Keratinocyte (primary cell): ENCODE measurements at regions not wholly inside any gene's neighbourhood (a gene's known extent, or its start where the extent isn't known, plus 50 kb on each side); places are given as distances from the start of the nearest gene placed in this dataset.

Source experiments
- DNase-seq: peaks from one replicate; pipeline ENCODE4 v3.0.0-alpha.2; 2011; ENCODE audit warnings: low read depth, missing footprints, low spot score
- FAIRE-seq: peaks from 2 replicates; lab custom pipeline; 2011; peaks lifted over from hg19 to GRCh38; lab: Jason Lieb, UNC
- H2AFZ ChIP-seq: 2 replicates; pipeline ENCODE4 v1.6.0; 2012; ENCODE audit warnings: low read length, control low read depth, inconsistent platforms; ENCODE audit not compliant: control insufficient read depth
- H3K27ac ChIP-seq: 2 replicates; pipeline ENCODE4 v1.5.1; 2011; ENCODE audit warnings: low read length; ENCODE audit not compliant: control insufficient read depth, insufficient read depth
- H3K27me3 ChIP-seq: 3 replicates; pipeline ENCODE4 v1.6.0; 2011; ENCODE audit warnings: low read length; ENCODE audit not compliant: control insufficient read depth, insufficient read depth; ENCODE audit errors: extremely low read depth
- H3K36me3 ChIP-seq, 2 experiments: 2 replicates in 1 of 2; 3 replicates in 1 of 2; pipeline ENCODE4 v1.5.1; 2011; ENCODE audit warnings: low read length in 2 of 2, mild to moderate bottlenecking in 1 of 2; ENCODE audit not compliant: control insufficient read depth in 2 of 2, insufficient read depth in 2 of 2; ENCODE audit errors: extremely low read depth in 1 of 2
- H3K4me1 ChIP-seq: 3 replicates; pipeline ENCODE4 v1.5.1; 2011; ENCODE audit warnings: low read length; ENCODE audit not compliant: control insufficient read depth, insufficient read depth; ENCODE audit errors: extremely low read depth
- H3K4me2 ChIP-seq: 3 replicates; pipeline ENCODE4 v1.6.0; 2011; ENCODE audit warnings: low read depth, low read length; ENCODE audit not compliant: control insufficient read depth, insufficient read depth; ENCODE audit errors: extremely low read depth
- H3K4me3 ChIP-seq, 3 experiments: fragments of 200-600 bp in 1 of 3; sonication (generic) in 1 of 3; 2 replicates in 2 of 3; 3 replicates in 1 of 3; pipeline ENCODE4 v1.5.1; 2011 to 2016; ENCODE audit warnings: low read length in 3 of 3, mild to moderate bottlenecking in 3 of 3, control low read depth in 2 of 3, inconsistent platforms in 1 of 3, low read depth in 1 of 3, mixed read lengths in 1 of 3, mixed run types in 1 of 3, moderate library complexity in 1 of 3; ENCODE audit not compliant: control insufficient read depth in 2 of 3, insufficient read depth in 2 of 3; ENCODE audit errors: extremely low read depth in 1 of 3
- H3K79me2 ChIP-seq: 2 replicates; pipeline ENCODE4 v1.6.0; 2012; ENCODE audit warnings: low read length; ENCODE audit not compliant: control insufficient read depth, insufficient read depth
- H3K9ac ChIP-seq: 3 replicates; pipeline ENCODE4 v1.6.0; 2011; ENCODE audit warnings: low read length; ENCODE audit not compliant: control insufficient read depth, insufficient read depth; ENCODE audit errors: extremely low read depth
- H3K9me1 ChIP-seq: 3 replicates; pipeline ENCODE4 v1.6.0; 2011; ENCODE audit warnings: low read length; ENCODE audit not compliant: control insufficient read depth, insufficient read depth; ENCODE audit errors: extremely low read depth
- H3K9me3 ChIP-seq: 2 replicates; pipeline ENCODE4 v1.5.1; 2012; ENCODE audit warnings: low read depth, low read length; ENCODE audit not compliant: control insufficient read depth
- H4K20me1 ChIP-seq: 3 replicates; pipeline ENCODE4 v1.6.0; 2011; ENCODE audit warnings: low read length; ENCODE audit not compliant: control insufficient read depth, insufficient read depth; ENCODE audit errors: extremely low read depth
- EZH2 ChIP-seq: IDR thresholded peaks from one replicate; pipeline ENCODE4 v1.6.1; 2012; ENCODE audit warnings: inconsistent platforms, mild to moderate bottlenecking, low read length, moderate library complexity
- dilution Hi-C: fragments of 300-500 bp; cut with MboI; formaldehyde crosslinking; loops from one replicate; pipeline ENCODE4 v1.7.0; 2020; ENCODE audit warnings: low sequenced_read_pairs; ENCODE audit not compliant: extremely low pct_ligation_motif_present
- TF ChIP-seq, protein P1 (sequence below), 3 experiments: IDR thresholded peaks in 1 of 3; conservative IDR thresholded peaks in 1 of 3; optimal IDR thresholded peaks in 1 of 3; 2 replicates in 2 of 3; 3 replicates in 1 of 3; pipeline versions ENCODE3 to v1.5.1; 2011; ENCODE audit warnings: low read length in 3 of 3, mild to moderate bottlenecking in 3 of 3, moderate library complexity in 2 of 3, control low read depth in 1 of 3, inconsistent platforms in 1 of 3; ENCODE audit not compliant: insufficient read depth in 2 of 3; ENCODE audit errors: extremely low read depth in 1 of 3

GRCh38 chr10:129386415-129387257, 80.4 kb upstream of the MGMT start:
- H3K36me3 ChIP-seq: no peaks in the 10 kb centered on the region
- H3K9ac ChIP-seq: no peak overlapping the region
- peaks cover 1% of the 10 kb centered on the region for H3K9me3 ChIP-seq
- no peaks in the 10 kb centered on the region for H4K20me1 ChIP-seq
- no peak for FAIRE-seq
- no peaks in the 10 kb centered on the region for H3K9me1 ChIP-seq
- H3K27ac ChIP-seq: no peak overlapping the region
- no peaks in the 10 kb centered on the region for H3K4me1 ChIP-seq
- no peaks in the 10 kb centered on the region for H3K79me2 ChIP-seq
- H3K4me3 ChIP-seq: no peak overlapping the region
- no peak overlapping the region for H2AFZ ChIP-seq
- H3K27me3 ChIP-seq: no peaks in the 10 kb centered on the region
- no peak overlapping the region for H3K4me2 ChIP-seq
- TF ChIP-seq, protein P1, sequence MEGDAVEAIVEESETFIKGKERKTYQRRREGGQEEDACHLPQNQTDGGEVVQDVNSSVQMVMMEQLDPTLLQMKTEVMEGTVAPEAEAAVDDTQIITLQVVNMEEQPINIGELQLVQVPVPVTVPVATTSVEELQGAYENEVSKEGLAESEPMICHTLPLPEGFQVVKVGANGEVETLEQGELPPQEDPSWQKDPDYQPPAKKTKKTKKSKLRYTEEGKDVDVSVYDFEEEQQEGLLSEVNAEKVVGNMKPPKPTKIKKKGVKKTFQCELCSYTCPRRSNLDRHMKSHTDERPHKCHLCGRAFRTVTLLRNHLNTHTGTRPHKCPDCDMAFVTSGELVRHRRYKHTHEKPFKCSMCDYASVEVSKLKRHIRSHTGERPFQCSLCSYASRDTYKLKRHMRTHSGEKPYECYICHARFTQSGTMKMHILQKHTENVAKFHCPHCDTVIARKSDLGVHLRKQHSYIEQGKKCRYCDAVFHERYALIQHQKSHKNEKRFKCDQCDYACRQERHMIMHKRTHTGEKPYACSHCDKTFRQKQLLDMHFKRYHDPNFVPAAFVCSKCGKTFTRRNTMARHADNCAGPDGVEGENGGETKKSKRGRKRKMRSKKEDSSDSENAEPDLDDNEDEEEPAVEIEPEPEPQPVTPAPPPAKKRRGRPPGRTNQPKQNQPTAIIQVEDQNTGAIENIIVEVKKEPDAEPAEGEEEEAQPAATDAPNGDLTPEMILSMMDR (optimal IDR thresholded peaks at IDR 0.05 in 1 of 3, IDR thresholded peaks at IDR 0.05 in 1 of 3, conservative IDR thresholded peaks at IDR 0.05 in 1 of 3; ENCODE audit: extremely low read depth in 1 of 3, insufficient read depth in 2 of 3, low read length in 3 of 3): no peak
- no peak for TF ChIP-seq EZH2
- dilution Hi-C loops: no loop called here
- no peak for DNase-seq

- Histone ChIP-seq H3K79me2 (no peaks in the 10 kb centered on the region), H2AFZ (no peak overlapping the region), H3K36me3 (no peaks in the 10 kb centered on the region), H3K27ac (no peak overlapping the region), H4K20me1 (no peaks in the 10 kb centered on the region), H3K4me2 (no peak overlapping the region), H3K4me3 (no peak overlapping the region), H3K9me1 (no peaks in the 10 kb centered on the region), H3K27me3 (no peaks in the 10 kb centered on the region), H3K9ac (no peak overlapping the region), H3K4me1 (no peaks in the 10 kb centered on the region), H3K9me3 (peaks cover 1% of the 10 kb centered on the region)
- TF ChIP-seq, protein P1 (optimal IDR thresholded peaks at IDR 0.05 in 1 of 3, IDR thresholded peaks at IDR 0.05 in 1 of 3, conservative IDR thresholded peaks at IDR 0.05 in 1 of 3; ENCODE audit: extremely low read depth in 1 of 3, insufficient read depth in 2 of 3, low read length in 3 of 3): no peak
- TF ChIP-seq EZH2: no peak
- dilution Hi-C loops: no loop called here
- no peak for FAIRE-seq
- no peak for DNase-seq
Observed at GRCh38 chr10:129387258-129387525, 79.8 kb upstream of the MGMT start.
